DND-41 (cell line): ENCODE measurements at regions not wholly inside any gene's neighbourhood (a gene's known extent, or its start where the extent isn't known, plus 50 kb on each side); places are given as distances from the start of the nearest gene placed in this dataset.

ENCODE experiments used
- ATAC-seq: fragments of 200-7000 bp; cut with Tn5 transposase; 3 replicates; pipeline ENCODE4 v1.9.1; 2021; ENCODE audit warnings: low read depth; ENCODE audit not compliant: insufficient read depth
- DNase-seq: peaks from one replicate; pipeline ENCODE4 v3.0.0-alpha.2; 2020
- H2AFZ ChIP-seq: 2 replicates; pipeline ENCODE4 v1.6.0; 2012; ENCODE audit warnings: low read depth, low read length
- H3K27ac ChIP-seq: 2 replicates; pipeline ENCODE4 v1.5.1; 2012; ENCODE audit warnings: low read length, inconsistent platforms
- H3K27me3 ChIP-seq: fragments of 200-600 bp; sonication (generic); 2 replicates; pipeline ENCODE4 v1.6.0; 2012; ENCODE audit warnings: low read length, mild to moderate bottlenecking, inconsistent platforms; ENCODE audit not compliant: insufficient read depth, poor library complexity
- H3K36me3 ChIP-seq: 2 replicates; pipeline ENCODE4 v1.5.1; 2012; ENCODE audit warnings: low read length, inconsistent platforms; ENCODE audit not compliant: insufficient read depth
- H3K4me1 ChIP-seq: 2 replicates; pipeline ENCODE4 v1.5.1; 2012; ENCODE audit warnings: mild to moderate bottlenecking, low read length; ENCODE audit not compliant: insufficient read depth
- H3K4me2 ChIP-seq: 2 replicates; pipeline ENCODE4 v1.6.0; 2012; ENCODE audit warnings: mild to moderate bottlenecking, moderate library complexity, low read length, inconsistent platforms; ENCODE audit not compliant: insufficient read depth
- H3K4me3 ChIP-seq, 2 experiments: fragments of 200-600 bp in 1 of 2; shearing (Covaris generic) in 1 of 2; 2 replicates each; pipeline ENCODE4 v1.5.1; 2012 to 2016; ENCODE audit warnings: inconsistent platforms in 2 of 2, low read length in 2 of 2, mild to moderate bottlenecking in 2 of 2, low read depth in 1 of 2, moderate library complexity in 1 of 2
- H3K79me2 ChIP-seq: 2 replicates; pipeline ENCODE4 v1.6.0; 2012; ENCODE audit warnings: low read length, inconsistent platforms; ENCODE audit not compliant: insufficient read depth
- H3K9ac ChIP-seq: 2 replicates; pipeline ENCODE4 v1.6.0; 2012; ENCODE audit warnings: low read depth, mild to moderate bottlenecking, inconsistent platforms, low read length, moderate library complexity
- H3K9me3 ChIP-seq: 2 replicates; pipeline ENCODE4 v1.5.1; 2012; ENCODE audit warnings: low read length, moderate library complexity, mild to moderate bottlenecking, inconsistent platforms; ENCODE audit not compliant: insufficient read depth, severe bottlenecking
- H4K20me1 ChIP-seq: 2 replicates; pipeline ENCODE4 v1.6.0; 2012; ENCODE audit warnings: low read length; ENCODE audit not compliant: insufficient read depth
- EZH2 ChIP-seq: IDR thresholded peaks from 3 replicates; pipeline ENCODE4 v1.6.1; 2012; ENCODE audit warnings: borderline replicate concordance, low read depth, mild to moderate bottlenecking, moderate library complexity, low read length, inconsistent platforms; ENCODE audit not compliant: severe bottlenecking
- TF ChIP-seq, protein P1 (sequence below): IDR thresholded peaks from 2 replicates; pipeline ENCODE4 v1.5.1; 2012; ENCODE audit warnings: borderline replicate concordance, low read length, moderate library complexity, mild to moderate bottlenecking; ENCODE audit not compliant: poor library complexity, severe bottlenecking; ENCODE audit errors: extremely low read depth

DNA sequence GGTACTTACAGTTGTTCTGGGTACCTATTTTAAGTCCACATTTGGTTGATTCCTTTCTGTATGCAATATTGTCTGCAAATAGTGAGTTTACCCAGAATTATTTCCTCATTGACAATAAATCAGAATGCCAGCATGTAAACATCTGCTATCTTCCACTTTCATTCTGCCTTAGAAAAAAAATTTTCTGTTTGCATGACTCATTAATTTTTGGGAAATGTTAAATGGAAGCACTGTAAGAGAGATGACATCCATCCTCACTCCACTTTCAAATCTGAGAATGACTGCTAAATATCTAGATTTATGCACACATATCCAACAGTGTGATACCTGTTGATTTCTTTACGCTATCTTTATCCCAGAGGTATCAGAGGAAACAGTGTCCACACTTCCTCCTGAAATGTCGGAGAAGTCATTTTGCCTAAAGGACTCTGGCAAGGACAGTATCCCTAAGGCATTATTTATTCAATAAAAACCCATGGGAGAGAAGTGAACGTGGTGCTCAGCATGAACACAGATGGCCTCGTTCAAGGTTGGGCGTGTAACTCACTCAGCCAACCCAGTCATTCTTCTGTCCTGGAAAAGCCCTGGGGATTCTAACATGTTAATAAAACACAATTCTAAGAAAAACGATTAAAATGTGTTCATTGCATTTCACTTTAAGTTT lies 780.9 kb downstream of the QKI start:
- DNase-seq (no peak), ATAC-seq (no peak)
- TF ChIP-seq, protein P1, sequence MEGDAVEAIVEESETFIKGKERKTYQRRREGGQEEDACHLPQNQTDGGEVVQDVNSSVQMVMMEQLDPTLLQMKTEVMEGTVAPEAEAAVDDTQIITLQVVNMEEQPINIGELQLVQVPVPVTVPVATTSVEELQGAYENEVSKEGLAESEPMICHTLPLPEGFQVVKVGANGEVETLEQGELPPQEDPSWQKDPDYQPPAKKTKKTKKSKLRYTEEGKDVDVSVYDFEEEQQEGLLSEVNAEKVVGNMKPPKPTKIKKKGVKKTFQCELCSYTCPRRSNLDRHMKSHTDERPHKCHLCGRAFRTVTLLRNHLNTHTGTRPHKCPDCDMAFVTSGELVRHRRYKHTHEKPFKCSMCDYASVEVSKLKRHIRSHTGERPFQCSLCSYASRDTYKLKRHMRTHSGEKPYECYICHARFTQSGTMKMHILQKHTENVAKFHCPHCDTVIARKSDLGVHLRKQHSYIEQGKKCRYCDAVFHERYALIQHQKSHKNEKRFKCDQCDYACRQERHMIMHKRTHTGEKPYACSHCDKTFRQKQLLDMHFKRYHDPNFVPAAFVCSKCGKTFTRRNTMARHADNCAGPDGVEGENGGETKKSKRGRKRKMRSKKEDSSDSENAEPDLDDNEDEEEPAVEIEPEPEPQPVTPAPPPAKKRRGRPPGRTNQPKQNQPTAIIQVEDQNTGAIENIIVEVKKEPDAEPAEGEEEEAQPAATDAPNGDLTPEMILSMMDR = no peak
- no peak for TF ChIP-seq EZH2
- no peaks in the 10 kb centered on the region for H3K9me3 ChIP-seq
- H3K79me2 ChIP-seq = no peaks in the 10 kb centered on the region
- no peak overlapping the region for H3K27ac ChIP-seq
- no peaks in the 10 kb centered on the region for H4K20me1 ChIP-seq
- H3K36me3 ChIP-seq = no peaks in the 10 kb centered on the region
- no peak overlapping the region for H3K4me3 ChIP-seq
- no peak overlapping the region for H2AFZ ChIP-seq
- no peak overlapping the region for H3K9ac ChIP-seq
- H3K4me1 ChIP-seq = no peaks in the 10 kb centered on the region
- no peaks in the 10 kb centered on the region for H3K27me3 ChIP-seq
- H3K4me2 ChIP-seq = no peak overlapping the region

DNA sequence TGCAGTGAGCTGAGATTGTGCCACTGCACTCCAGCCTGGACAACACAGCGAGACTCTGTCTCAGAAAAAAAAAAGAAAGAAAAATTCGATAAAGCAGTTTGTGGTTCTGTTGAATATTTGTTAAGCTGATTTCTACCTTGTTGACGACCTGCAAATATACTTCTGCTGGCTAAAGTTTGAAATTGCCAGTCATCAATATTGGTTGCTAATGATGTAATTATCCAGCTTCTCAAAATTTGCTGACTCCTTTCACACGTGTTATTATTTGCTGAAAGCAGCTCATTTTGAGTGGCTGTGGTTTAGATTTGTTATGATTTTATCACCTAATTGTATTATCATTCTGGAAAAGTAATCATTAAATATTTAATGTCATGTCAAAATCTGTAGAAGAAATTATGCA lies 774.3 kb downstream of the QKI start:
- Histone ChIP-seq H3K36me3 (no peaks in the 10 kb centered on the region), H3K27me3 (no peaks in the 10 kb centered on the region), H3K4me1 (no peaks in the 10 kb centered on the region), H2AFZ (no peak overlapping the region), H3K4me2 (no peak overlapping the region), H4K20me1 (no peaks in the 10 kb centered on the region), H3K9me3 (no peaks in the 10 kb centered on the region), H3K4me3 (no peak overlapping the region), H3K9ac (no peak overlapping the region), H3K27ac (no peak overlapping the region), H3K79me2 (no peaks in the 10 kb centered on the region)
- TF ChIP-seq EZH2 = no peak
- TF ChIP-seq, protein P1 = no peak
- ATAC-seq (no peak), DNase-seq (no peak)

DNA sequence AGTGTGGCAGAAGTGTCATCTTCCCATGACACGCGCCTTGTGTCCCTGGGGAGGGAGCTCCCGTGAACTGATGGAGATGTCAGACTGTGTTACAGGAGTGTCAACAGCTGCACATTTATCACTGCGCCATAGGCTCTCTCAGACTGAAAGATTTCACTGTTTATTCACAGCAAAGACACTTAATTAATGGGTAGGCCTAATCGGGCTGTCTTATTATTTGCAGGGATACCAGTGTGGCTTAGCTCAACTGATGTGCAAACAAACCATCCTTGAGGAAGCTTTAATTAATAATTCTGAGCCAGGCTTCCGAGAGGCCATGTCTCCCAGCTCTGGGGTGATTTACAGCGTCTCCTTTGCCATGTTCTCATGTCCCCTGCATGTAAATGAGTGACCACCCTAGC lies 771.0 kb downstream of the QKI start:
- Histone ChIP-seq H4K20me1 (no peaks in the 10 kb centered on the region), H3K36me3 (no peaks in the 10 kb centered on the region), H3K9ac (no peak overlapping the region), H3K4me3 (no peak overlapping the region), H3K79me2 (no peaks in the 10 kb centered on the region), H3K27ac (no peak overlapping the region), H3K9me3 (no peaks in the 10 kb centered on the region), H2AFZ (no peak overlapping the region), H3K4me2 (no peak overlapping the region), H3K27me3 (no peaks in the 10 kb centered on the region), H3K4me1 (no peaks in the 10 kb centered on the region)
- ATAC-seq = no peak
- TF ChIP-seq, protein P1 = no peak
- no peak for TF ChIP-seq EZH2
- DNase-seq = no peak

DNA sequence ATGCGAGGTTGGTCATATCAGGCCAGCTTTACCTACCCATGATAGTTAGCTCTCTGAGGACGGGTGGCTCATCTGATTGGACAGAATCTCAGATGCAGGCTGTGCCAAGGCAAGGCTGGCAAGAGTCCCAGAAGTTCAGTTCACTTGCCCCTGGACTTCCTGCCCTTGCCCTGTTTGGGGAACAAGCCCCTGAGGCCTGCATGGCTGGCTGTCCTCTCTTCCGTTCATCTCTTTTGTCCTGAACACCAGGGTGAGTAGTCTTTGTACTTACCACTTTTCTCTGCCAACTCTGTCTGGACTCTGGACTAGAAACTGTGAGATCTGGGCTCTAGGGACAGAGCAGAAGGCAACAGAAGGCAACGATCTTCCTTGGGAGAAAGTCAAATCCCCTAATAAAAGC lies 769.9 kb downstream of the QKI start:
- no peak for ATAC-seq

More for the DNA sequence above, 769.9 kb downstream of the QKI start:
- H3K9me3 ChIP-seq = no peaks in the 10 kb centered on the region
- H3K9ac ChIP-seq = no peak overlapping the region
- DNase-seq = no peak
- TF ChIP-seq EZH2 = no peak
- TF ChIP-seq, protein P1 = no peak
- no peak overlapping the region for H3K4me3 ChIP-seq
- H3K4me1 ChIP-seq = no peaks in the 10 kb centered on the region
- H3K4me2 ChIP-seq = no peak overlapping the region
- H3K27ac ChIP-seq = no peak overlapping the region
- no peaks in the 10 kb centered on the region for H4K20me1 ChIP-seq
- H2AFZ ChIP-seq = no peak overlapping the region
- no peaks in the 10 kb centered on the region for H3K27me3 ChIP-seq
- H3K79me2 ChIP-seq = no peaks in the 10 kb centered on the region
- no peaks in the 10 kb centered on the region for H3K36me3 ChIP-seq
